Activated CD8-positive, alpha-beta memory T cell treated with anti-CD3 and anti-CD28 coated beads, Interleukin-2, amount 50 U/mL, for 48 hours (primary cell): ENCODE measurements at regions not wholly inside any gene's neighbourhood (a gene's known extent, or its start where the extent isn't known, plus 50 kb on each side); places are given as distances from the start of the nearest gene placed in this dataset.
"Not testable (repeated sequence)": the region's sequence is repeated elsewhere in the genome, so short reads cannot be mapped to it uniquely, and the experiment has no call there.

Experiments
- DNase-seq: peaks from one replicate; pipeline ENCODE4 v3.0.0-alpha.2; 2020

- DNase-seq = no peak
Observed at GRCh38 chr20:17834804-17835203, 133.8 kb downstream of the SNX5 start.

GRCh38 chr20:17833036-17833674, 133.4 kb downstream of the BANF2 start:
- DNase-seq = no peak

GRCh38 chr20:17832236-17832915, 132.6 kb downstream of the BANF2 start:
- no peak for DNase-seq

- no peak for DNase-seq
Observed at GRCh38 chr20:17828598-17829144, 128.9 kb downstream of the BANF2 start.

- DNase-seq = no peak
Observed at GRCh38 chr20:17827759-17828559, 128.2 kb downstream of the BANF2 start.

GRCh38 chr20:17827079-17827478, 127.3 kb downstream of the BANF2 start:
- DNase-seq = no peak

- DNase-seq = peak; percentile 59
Observed at GRCh38 chr20:17825960-17826843, 126.4 kb downstream of the BANF2 start.

GRCh38 chr20:17825252-17825959, 125.6 kb downstream of the BANF2 start:
- no peak for DNase-seq

- DNase-seq = no peak
Observed at GRCh38 chr20:17824676-17825251, 125.0 kb downstream of the BANF2 start.

- no peak for DNase-seq
Observed at GRCh38 chr20:17823409-17824144, 123.8 kb downstream of the BANF2 start.

GRCh38 chr20:17822540-17823408, 123.0 kb downstream of the BANF2 start:
- no peak for DNase-seq

GRCh38 chr20:17822039-17822438, 122.3 kb downstream of the BANF2 start:
- no peak for DNase-seq

GRCh38 chr20:17821606-17822005, 121.8 kb downstream of the BANF2 start:
- DNase-seq = not testable (repeated sequence)

GRCh38 chr20:17819395-17820093, 119.8 kb downstream of the BANF2 start:
- no peak for DNase-seq

- no peak for DNase-seq
Observed at GRCh38 chr20:17818187-17818586, 118.4 kb downstream of the BANF2 start.

- no peak for DNase-seq
Observed at GRCh38 chr20:17816804-17817587, 117.2 kb downstream of the BANF2 start.

- DNase-seq = no peak
Observed at GRCh38 chr20:17811628-17811965, 111.8 kb downstream of the BANF2 start.
